Fibroblast of pulmonary artery (primary cell): ENCODE measurements at regions not wholly inside any gene's neighbourhood (a gene's known extent, or its start where the extent isn't known, plus 50 kb on each side); places are given as distances from the start of the nearest gene placed in this dataset.
"Not testable (repeated sequence)": the region's sequence is repeated elsewhere in the genome, so short reads cannot be mapped to it uniquely, and the experiment has no call there.

Experiments used
- DNase-seq: peaks from one replicate; pipeline ENCODE4 v3.0.0-alpha.2; 2010; ENCODE audit warnings: low read depth
- H3K4me3 ChIP-seq: replicated peaks from 2 replicates; pipeline ENCODE4 v1.5.1; 2011; ENCODE audit warnings: low read depth, mild to moderate bottlenecking, control low read depth, low read length, moderate library complexity
- TF ChIP-seq, protein P1 (sequence below): IDR thresholded peaks from 2 replicates; pipeline ENCODE4 v1.5.1; 2011; ENCODE audit warnings: mild to moderate bottlenecking, control low read depth, low read length, inconsistent platforms; ENCODE audit errors: missing control alignments

DNA sequence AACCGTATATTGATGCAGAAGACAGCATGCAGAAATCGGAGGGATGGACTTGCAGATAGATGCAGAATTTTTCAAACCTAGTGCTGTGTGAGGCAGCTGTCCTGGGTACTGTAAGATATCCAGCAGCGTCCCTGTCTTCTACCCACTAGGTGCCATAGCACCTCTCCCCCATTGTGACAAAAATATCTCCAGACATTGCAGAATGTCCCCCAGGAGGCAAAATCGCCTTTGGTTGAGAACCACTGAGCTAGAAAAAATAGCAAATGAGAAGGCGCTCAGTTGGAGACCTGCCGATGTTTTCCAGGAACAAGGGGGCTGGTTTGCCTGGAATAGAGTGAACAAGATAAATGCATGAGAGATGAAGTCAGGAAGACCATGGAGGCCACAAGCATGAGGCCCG is 67.9 kb upstream of the TMEM132D start:
- H3K4me3 ChIP-seq, result no peak overlapping the region
- DNase-seq, result no peak
- TF ChIP-seq, protein P1, sequence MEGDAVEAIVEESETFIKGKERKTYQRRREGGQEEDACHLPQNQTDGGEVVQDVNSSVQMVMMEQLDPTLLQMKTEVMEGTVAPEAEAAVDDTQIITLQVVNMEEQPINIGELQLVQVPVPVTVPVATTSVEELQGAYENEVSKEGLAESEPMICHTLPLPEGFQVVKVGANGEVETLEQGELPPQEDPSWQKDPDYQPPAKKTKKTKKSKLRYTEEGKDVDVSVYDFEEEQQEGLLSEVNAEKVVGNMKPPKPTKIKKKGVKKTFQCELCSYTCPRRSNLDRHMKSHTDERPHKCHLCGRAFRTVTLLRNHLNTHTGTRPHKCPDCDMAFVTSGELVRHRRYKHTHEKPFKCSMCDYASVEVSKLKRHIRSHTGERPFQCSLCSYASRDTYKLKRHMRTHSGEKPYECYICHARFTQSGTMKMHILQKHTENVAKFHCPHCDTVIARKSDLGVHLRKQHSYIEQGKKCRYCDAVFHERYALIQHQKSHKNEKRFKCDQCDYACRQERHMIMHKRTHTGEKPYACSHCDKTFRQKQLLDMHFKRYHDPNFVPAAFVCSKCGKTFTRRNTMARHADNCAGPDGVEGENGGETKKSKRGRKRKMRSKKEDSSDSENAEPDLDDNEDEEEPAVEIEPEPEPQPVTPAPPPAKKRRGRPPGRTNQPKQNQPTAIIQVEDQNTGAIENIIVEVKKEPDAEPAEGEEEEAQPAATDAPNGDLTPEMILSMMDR, result no peak

DNA sequence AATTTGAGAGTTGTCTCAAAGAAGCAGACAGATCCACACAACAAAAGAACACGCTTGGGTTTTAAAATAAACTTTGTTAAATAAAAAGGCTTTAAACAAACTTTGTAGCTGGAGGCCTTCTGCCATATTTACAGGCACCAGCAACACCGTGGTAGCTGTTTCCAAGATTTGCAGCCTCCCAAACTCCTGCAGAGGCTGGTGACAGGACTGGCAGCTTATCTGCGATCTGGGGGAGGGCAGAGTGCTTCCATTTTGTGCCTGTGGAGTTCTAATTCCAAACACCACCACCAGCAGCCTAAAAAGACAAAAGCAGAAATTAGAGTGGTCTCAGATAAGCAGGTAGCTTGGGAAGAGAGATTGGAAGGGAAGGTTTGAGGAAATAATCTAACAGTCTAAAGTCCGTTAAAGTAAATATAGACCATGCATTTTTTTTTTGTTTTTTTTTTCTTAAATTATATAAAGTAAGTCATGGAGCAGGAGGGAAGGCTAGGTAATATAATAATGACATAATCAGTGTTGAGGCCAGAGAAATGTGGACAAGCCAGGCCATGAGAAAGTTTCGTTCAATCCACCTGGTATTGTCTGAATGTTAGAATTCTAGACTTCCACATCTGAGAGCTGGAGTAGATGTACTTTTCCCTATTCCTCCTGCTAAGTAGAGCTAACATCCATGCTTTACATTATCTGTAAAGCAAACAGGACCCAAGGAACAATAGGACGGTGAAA is 69.6 kb upstream of the TMEM132D start:
- H3K4me3 ChIP-seq, result no peak overlapping the region
- TF ChIP-seq, protein P1, result no peak
- no peak for DNase-seq

DNA sequence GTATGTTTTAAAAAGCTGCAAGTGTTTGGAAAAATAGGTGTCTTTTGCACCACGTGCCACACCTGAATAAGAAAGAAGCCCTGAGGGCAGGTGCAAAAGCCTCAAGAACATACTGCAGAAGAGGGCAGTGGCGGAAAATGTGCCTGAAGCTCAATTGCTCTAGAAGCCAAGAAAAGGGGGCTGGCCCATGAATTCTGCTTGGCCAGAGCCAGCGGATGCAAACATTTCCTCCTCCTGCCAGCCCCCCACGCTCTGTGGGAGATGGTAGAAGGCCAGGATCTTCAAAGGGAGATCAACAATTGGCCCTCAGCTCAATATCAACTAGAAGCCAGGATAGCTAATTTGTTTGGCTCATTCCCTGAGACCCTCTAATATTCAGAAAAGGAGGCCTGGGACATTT is 80.3 kb upstream of the TMEM132D start:
- H3K4me3 ChIP-seq, result no peak overlapping the region
- TF ChIP-seq, protein P1, result no peak
- no peak for DNase-seq

DNA sequence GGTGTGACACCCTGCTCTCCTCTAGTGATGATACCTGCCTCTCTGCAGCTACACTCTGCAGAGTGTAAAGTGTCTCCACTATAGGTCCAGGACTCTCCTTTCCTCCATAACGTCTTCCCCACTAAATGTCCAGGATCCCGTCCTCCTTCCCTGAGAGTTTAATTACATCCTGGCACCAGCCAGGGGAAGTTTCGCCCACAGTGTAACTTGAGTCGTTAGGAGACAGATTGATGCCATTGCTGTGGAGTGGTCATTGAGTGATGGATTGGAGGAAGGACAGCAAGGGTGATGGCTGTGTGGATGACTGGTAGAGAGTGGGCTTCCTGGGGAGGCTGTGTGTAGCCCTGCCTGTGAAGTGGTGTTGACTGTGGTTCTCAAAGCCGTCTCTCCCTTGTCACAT is 84.0 kb upstream of the TMEM132D start:
- DNase-seq, result no peak
- TF ChIP-seq, protein P1, result no peak
- no peak overlapping the region for H3K4me3 ChIP-seq

DNA sequence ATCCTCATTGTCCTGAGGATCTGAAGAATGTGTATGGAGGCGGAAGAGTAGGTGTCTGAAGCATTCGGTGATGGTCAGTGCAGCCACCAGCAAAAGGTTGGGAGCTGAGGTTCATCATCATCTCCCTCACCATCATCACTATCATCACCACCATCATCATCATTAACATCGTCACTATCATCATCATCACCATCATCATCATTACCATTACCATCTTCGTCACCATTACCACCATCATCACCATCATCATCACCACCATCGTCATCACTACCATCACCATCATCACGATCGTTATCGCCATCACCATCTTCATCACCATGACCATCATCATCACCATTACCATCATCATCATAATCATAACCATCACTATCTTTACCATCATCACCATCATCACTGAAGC is 90.8 kb upstream of the TMEM132D start:
- TF ChIP-seq, protein P1, result no peak
- no peak overlapping the region for H3K4me3 ChIP-seq
- no peak for DNase-seq

DNA sequence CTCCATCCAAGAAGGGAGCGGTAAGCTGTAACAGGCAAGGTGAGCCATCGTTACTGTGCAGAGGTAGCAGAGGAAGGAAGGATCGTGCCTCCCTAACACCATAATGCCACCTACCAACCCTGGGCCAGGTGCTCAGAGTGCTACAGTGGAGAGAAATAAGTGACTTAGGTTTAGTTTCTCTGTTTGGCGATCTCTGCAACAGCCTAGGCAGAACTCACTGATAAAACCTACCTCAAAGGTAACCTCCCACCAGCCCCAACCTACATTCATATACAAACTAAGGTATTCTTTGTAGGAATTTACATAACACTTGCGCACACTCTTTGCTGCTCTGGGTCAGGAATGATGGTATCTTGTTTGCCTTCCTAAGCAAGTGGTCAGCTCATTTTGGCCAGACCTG is 93.4 kb upstream of the TMEM132D start:
- H3K4me3 ChIP-seq, result no peak overlapping the region
- TF ChIP-seq, protein P1, result no peak
- no peak for DNase-seq

DNA sequence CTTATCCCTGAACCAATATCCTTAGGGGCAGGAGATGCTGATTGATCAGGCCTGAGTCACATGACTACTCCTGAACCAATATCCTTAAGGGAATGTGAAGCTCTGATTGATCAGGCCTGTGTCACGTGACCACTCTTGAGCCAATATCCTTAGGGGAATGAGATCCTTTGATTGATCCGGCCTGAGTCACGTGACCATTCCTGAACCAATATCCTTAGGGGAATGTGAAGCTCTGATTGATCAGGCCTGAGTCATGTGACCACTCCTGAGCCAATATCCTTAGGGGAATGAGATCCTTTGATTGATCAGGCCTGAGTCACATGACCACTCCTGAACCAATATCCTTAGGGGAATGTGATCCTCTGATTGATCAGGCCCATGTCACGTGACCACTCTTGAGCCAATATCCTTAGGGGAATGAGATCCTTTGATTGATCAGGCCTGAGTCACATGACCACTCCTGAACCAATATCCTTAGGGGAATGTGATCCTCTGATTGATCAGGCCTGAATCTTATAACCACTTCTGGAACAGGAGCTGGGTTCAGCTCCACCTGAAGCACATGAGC is 100.6 kb upstream of the TMEM132D start:
- DNase-seq, result not testable (repeated sequence)

More for the DNA sequence above, 100.6 kb upstream of the TMEM132D start:
- H3K4me3 ChIP-seq, result not testable (repeated sequence)
